Activated CD4-positive, alpha-beta T cell treated with anti-CD3 and anti-CD28 coated beads, Interleukin-2, amount 10 ng/mL, durations not matched to agents 7 days and 5 days (primary cell): ENCODE measurements at regions not wholly inside any gene's neighbourhood (a gene's known extent, or its start where the extent isn't known, plus 50 kb on each side); places are given as distances from the start of the nearest gene placed in this dataset.

Source experiments
- CTCF ChIA-PET: fragments of 350-600 bp; sonication (Branson Sonifier 250); formaldehyde crosslinking; loops from one replicate; lab custom pipeline; 2021; ENCODE audit warnings: antibody characterized with exemption; lab: Charles Lee
- POLR2A ChIA-PET: fragments of 350-600 bp; sonication (Branson Sonifier 250); formaldehyde crosslinking; loops from one replicate; lab custom pipeline; 2021; ENCODE audit warnings: antibody characterized with exemption; lab: Charles Lee
- DNase-seq: peaks from one replicate; pipeline ENCODE4 v3.0.0-alpha.2; 2020
- H3K27ac Mint-ChIP-seq: one replicate; pipeline ENCODE4 v1.8.0; 2021; ENCODE audit warnings: mild to moderate bottlenecking, moderate library complexity, mixed read lengths
- H3K27me3 Mint-ChIP-seq: one replicate; pipeline ENCODE4 v1.8.0; 2021; ENCODE audit warnings: mixed read lengths
- H3K36me3 Mint-ChIP-seq: one replicate; pipeline ENCODE4 v1.8.0; 2021; ENCODE audit warnings: low read depth, mixed read lengths
- H3K4me1 Mint-ChIP-seq: one replicate; pipeline ENCODE4 v1.8.0; 2021; ENCODE audit warnings: mixed read lengths
- H3K4me3 Mint-ChIP-seq: one replicate; pipeline ENCODE4 v1.8.0; 2021; ENCODE audit warnings: mild to moderate bottlenecking, moderate library complexity, mixed read lengths
- H3K9me3 Mint-ChIP-seq: one replicate; pipeline ENCODE4 v1.8.0; 2021; ENCODE audit warnings: mixed read lengths

DNA sequence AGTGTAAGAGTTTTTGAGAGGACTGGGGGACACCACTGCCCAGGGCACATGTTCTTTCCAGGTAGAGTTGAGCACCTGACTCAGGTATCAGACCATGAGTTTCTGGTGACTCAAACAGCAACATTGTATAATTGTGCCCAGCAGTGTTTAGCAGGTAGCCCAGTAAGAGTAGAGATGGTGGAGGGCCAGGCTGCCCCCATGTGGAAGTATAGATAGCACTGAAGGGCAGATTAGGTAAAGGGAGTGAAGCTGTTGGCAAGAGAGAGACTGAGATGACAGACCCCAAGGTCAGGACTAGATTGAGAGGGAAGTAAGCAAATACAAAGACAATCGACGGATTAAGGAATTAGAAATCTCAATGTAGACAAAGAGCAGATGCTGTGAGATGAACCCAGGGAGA, 74.6 kb downstream of the TRIM42 start:
- DNase-seq: no peak
- ChIA-PET POLR2A (no interaction called here), CTCF (no interaction called here)
- Mint-ChIP-seq H3K27ac (no peak overlapping the region), H3K36me3 (no peaks in the 10 kb centered on the region), H3K4me1 (peaks cover 38% of the 10 kb centered on the region), H3K27me3 (peaks cover 5% of the 10 kb centered on the region), H3K9me3 (no peaks in the 10 kb centered on the region), H3K4me3 (no peak overlapping the region)

DNA sequence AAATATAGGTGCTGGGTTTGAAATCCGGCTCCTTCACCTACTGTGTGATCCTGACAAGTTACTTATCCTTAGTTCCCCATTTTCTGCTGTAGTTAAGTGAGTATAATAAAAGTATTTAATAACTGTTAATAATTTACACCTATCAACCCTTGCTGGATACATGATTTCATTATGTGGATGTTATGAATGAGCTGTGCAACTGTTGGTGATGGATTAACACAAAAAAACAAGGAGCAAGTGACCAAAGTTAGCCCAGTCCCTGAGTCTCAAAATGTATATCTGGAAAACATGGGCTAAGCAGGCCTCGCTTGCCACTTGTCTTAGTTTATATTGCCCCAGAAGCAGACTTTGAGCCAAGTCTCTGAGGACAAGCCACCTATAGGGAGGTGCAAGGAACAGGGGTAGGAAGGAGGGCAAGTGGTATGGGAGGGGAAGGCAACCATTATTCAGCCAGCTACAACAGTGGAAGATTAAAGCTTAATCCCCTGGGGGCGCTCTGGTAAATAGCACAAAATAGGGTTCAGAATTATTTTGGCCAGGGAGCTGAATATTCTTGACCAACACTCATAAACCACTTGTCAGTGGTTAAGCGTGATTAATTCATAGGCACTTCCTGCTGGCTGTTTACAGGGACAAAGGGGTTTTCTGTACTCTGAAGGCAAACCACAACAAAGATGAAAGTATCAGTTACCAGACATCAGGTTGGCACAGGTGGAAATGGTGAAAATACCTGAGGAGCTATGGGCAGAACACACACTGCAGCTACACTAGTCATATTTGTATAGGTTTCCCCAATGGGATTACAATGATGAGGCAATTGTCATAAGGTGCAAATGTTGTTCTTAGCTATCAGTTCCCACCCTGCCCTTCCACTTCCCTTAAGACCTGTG, 76.2 kb downstream of the TRIM42 start:
- CTCF ChIA-PET: no interaction called here
- H3K4me3 Mint-ChIP-seq: no peak overlapping the region

DNA sequence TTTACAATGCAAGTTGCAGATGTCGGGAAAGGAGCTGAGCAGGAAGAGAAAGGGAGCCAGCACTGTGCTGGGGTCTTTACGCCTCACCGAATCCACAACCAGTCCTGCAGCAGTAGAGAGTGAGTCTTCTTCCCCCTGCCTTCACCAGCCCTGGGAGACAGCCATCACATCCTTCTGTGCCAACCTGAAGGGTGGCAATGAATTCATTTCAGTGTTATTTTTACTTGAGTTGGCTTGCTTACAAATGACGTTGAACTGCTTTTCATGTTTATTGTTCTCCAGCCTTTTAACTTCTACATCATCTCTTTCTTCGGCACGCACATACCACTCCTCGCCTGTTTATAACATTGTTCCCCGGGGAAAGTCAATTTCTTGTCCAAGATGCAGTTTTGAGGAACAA, 77.1 kb downstream of the TRIM42 start:
- Mint-ChIP-seq H3K27ac (no peak overlapping the region), H3K36me3 (no peaks in the 10 kb centered on the region), H3K9me3 (no peaks in the 10 kb centered on the region), H3K4me1 (peaks cover 51% of the 10 kb centered on the region), H3K4me3 (no peak overlapping the region), H3K27me3 (peaks cover 7% of the 10 kb centered on the region)
- ChIA-PET POLR2A (no interaction called here), CTCF (no interaction called here)
- no peak for DNase-seq

More for the DNA sequence above, 76.2 kb downstream of the TRIM42 start:
- Mint-ChIP-seq H3K27me3 (peaks cover 7% of the 10 kb centered on the region), H3K9me3 (no peaks in the 10 kb centered on the region), H3K36me3 (no peaks in the 10 kb centered on the region), H3K4me1 (peaks cover 46% of the 10 kb centered on the region), H3K27ac (no peak overlapping the region)
- DNase-seq: no peak
- POLR2A ChIA-PET: no interaction called here

DNA sequence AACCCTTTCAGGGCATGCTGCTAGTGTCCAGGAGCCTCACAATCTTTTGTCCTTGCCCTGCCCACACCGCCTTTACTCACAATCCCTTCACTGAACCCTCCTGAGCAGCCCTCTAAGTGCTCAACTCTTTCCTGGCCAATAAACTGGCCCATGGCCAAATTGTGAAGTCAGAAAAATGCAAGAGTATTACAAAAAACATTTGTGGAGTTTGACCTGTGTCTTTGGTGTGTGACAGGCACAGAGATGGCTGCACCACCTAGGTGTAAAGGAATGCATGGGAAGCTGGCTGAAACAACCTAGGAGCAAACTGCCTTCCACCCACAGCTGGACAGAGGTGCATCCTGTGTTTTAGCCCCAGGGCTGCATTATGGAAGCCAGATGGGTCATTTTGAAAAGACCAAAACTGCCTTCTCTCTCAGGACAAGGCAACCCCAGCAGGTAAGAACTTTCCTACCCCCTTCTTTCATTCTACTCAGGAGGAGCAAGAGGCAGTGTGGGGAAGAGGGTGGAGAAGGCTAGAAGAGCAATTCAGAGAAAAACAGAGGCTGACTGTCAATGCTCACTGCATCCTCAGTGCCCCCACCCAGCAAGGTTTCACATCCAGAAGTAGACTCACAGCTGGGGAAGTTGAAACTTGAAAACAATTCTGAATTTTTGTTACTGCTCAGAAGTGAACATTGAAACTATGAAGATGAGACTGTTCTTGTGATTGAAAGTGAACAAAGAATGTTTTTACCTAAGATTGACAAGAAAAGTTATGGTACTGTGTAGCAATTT, 78.6 kb downstream of the TRIM42 start:
- H3K27ac Mint-ChIP-seq: peak overlapping the region; percentile 64
- no peaks in the 10 kb centered on the region for H3K9me3 Mint-ChIP-seq
- no peak overlapping the region for H3K4me3 Mint-ChIP-seq
- ChIA-PET CTCF (interaction anchor here (1.3 kb wide), 1 partner anchor 9 kb away, joined by 3 read pairs; no protein-coding TSS in a partner anchor), POLR2A (no interaction called here)
- peaks cover 51% of the 10 kb centered on the region for H3K4me1 Mint-ChIP-seq
- DNase-seq: peak; percentile 15
- H3K27me3 Mint-ChIP-seq: peaks cover 7% of the 10 kb centered on the region
- H3K36me3 Mint-ChIP-seq: no peaks in the 10 kb centered on the region

DNA sequence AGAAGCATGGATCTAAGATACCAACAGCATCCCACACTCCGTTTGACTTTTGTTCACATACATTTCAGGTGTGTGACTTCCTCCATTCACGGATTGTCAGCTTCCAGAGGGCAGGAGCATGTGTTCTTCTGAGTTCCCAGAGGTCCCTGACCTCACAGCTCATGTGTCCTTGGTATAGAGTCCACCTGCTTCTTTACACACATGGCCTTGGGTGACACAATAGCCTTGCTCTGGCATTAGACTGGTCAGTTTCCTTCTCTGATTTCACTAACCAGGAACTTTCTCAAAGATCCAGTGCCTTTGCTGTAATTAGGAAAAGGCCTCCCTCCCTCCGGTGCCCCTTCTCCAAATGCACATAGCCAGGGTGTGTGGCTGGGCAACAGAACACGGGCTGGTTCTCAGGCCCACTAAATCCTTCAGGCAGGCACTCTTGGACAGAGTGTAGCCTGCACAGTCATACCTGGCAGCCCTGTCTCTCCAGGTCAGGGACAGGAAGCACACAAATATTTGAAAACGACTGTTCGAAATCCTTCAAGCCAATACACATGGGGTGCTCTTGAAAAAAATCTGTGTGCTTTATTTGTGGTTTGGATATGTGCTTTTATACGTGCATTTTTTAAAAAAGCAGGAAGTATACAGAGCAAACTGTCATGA, 81.1 kb downstream of the TRIM42 start:
- no peaks in the 10 kb centered on the region for H3K9me3 Mint-ChIP-seq
- no peaks in the 10 kb centered on the region for H3K36me3 Mint-ChIP-seq
- POLR2A ChIA-PET: no interaction called here
- H3K27ac Mint-ChIP-seq: peak overlapping the region; percentile 67
- peaks cover 8% of the 10 kb centered on the region for H3K27me3 Mint-ChIP-seq
- no peak for DNase-seq
- H3K4me3 Mint-ChIP-seq: no peak overlapping the region
- H3K4me1 Mint-ChIP-seq: peaks cover 48% of the 10 kb centered on the region
- CTCF ChIA-PET: interaction anchor here (0.5 kb wide), 1 partner anchor 8 kb away, joined by 3 read pairs; no protein-coding TSS in a partner anchor

DNA sequence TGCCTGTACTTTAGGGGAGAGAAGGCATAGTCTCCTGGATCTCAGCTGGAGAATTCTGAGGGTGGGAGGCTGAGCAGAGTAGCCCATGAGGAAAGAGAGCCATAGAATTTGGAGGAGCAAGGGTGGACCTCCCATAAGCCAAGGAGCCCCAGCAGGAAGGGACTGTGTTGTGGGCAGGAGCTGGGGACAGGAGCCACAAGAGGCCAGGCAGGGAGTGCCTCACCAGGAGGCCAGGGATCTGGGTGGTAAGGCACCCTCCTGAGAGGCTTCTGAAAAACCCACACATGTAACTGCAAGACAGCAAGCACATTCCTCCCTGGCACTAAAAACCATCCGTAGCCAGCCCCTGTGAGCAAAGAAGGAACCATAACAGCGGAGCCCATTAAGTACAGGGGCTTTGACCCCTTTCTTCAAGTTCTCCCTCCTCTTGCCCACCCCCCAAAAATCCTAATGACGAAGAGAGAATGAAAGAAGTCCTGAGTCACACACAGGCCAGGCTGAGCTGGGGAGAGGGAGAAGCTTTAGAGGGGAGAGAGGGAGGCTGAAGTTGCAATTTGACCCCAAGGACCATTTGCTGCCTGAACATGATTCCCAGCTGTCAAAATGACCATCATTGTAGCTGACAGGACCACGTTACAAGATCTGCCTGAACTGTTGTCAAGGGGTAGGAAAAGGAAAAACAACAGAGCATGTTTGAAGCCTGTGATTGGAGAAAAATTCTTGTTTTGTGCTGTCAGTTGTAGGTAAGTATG, 82.6 kb downstream of the TRIM42 start:
- H3K27me3 Mint-ChIP-seq: peaks cover 13% of the 10 kb centered on the region
- H3K27ac Mint-ChIP-seq: no peak overlapping the region
- H3K4me1 Mint-ChIP-seq: peaks cover 42% of the 10 kb centered on the region
- no peaks in the 10 kb centered on the region for H3K9me3 Mint-ChIP-seq
- DNase-seq: no peak
- no peak overlapping the region for H3K4me3 Mint-ChIP-seq
- CTCF ChIA-PET: no interaction called here
- H3K36me3 Mint-ChIP-seq: no peaks in the 10 kb centered on the region
- POLR2A ChIA-PET: no interaction called here

DNA sequence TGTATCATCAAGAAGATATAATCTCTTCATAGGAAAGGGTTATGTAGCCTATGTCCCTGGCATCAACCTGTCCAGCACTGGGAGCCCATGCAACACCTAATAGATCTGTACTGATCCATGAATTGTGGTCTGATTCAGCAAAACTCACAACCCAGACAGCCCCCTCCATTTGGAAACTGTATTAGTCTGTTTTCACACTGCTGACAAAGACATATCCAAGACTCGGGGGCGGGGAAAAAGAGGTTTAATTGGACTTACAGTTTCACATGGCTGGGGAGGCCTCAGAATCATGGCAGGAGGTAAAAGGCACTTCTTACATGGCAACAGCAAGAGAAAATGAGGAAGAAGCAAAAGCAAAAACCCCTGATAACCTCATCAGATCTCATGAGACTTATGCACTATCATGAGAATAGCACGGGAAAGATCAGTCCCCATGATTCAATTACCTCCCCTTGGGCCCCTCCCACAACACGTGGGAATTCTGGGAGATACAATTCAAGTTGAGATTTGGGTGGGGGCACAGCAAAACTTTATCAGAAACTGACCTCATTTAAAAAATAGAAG, 83.3 kb downstream of the TRIM42 start:
- POLR2A ChIA-PET: no interaction called here
- no peak overlapping the region for H3K27ac Mint-ChIP-seq
- no peaks in the 10 kb centered on the region for H3K9me3 Mint-ChIP-seq
- peaks cover 13% of the 10 kb centered on the region for H3K27me3 Mint-ChIP-seq
- H3K36me3 Mint-ChIP-seq: no peaks in the 10 kb centered on the region
- no peak for DNase-seq
- peaks cover 41% of the 10 kb centered on the region for H3K4me1 Mint-ChIP-seq
- H3K4me3 Mint-ChIP-seq: no peak overlapping the region
- CTCF ChIA-PET: no interaction called here

DNA sequence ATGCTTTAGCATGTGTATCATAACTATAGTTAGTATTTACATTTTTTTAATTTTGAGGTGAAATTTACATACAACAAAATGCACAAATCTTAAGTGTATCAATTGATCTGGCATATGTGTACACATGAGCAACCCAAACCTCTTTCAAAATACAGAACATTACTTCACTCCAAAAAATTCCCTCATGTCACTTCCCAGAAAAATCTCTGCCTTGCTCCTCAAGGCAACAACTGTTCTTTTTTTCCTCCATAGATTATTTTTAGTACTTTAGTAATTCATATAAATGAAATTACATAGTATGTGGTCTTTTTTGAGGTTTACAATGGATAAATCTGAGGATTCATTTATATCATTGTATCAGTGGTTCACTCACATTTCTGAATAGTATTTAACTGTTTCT, 84.9 kb downstream of the TRIM42 start:
- H3K9me3 Mint-ChIP-seq: no peaks in the 10 kb centered on the region
- H3K27me3 Mint-ChIP-seq: peaks cover 13% of the 10 kb centered on the region
- no peak overlapping the region for H3K4me3 Mint-ChIP-seq
- ChIA-PET POLR2A (no interaction called here), CTCF (no interaction called here)
- no peak overlapping the region for H3K27ac Mint-ChIP-seq
- DNase-seq: no peak
- no peaks in the 10 kb centered on the region for H3K36me3 Mint-ChIP-seq
- peaks cover 28% of the 10 kb centered on the region for H3K4me1 Mint-ChIP-seq

DNA sequence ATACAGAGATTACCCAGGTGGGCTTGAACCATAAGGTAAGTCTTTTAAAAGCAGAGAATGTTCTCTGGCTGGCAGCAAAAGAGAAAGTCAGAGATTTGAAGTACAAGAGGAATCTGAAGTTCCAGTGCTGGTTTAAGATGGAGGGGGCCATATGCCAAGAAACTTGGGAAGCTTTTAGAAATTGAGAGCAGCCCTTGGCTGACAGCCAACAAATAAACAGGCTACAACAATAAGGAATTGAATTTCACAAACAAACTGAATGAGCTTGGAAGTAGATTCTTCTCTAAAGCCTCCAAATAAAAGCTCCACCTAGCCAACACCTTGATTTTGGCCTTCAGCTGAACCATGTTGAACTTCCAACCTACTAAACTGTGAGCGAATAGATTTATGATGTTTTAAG, 85.7 kb downstream of the TRIM42 start:
- H3K36me3 Mint-ChIP-seq: no peaks in the 10 kb centered on the region
- ChIA-PET POLR2A (no interaction called here), CTCF (interaction anchor here (0.5 to 0.6 kb wide), 2 partner anchors 26 to 75 kb away, joined by 3 read pairs; no protein-coding TSS in a partner anchor)
- no peak overlapping the region for H3K27ac Mint-ChIP-seq
- H3K27me3 Mint-ChIP-seq: peaks cover 11% of the 10 kb centered on the region
- no peak for DNase-seq
- peaks cover 23% of the 10 kb centered on the region for H3K4me1 Mint-ChIP-seq
- no peak overlapping the region for H3K4me3 Mint-ChIP-seq
- H3K9me3 Mint-ChIP-seq: no peaks in the 10 kb centered on the region

DNA sequence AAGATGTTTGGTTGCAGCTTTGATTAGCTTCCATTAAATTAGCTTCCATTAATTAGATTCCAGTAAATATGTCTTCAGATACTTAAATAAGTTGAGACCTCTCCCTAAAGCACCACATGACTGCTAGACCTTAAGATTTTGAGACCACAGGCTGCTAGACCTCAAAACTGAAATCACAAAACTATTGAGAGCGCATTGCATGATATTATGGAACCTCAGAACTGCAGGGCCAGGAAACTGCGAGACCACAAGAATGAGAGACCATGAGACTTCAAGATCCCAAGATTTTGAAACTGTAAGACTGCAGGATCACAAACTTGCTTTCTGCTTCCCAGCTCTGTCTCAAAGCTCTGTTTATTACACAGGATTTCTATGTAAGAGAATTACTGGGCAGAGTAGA, 87.4 kb downstream of the TRIM42 start:
- Mint-ChIP-seq H3K27ac (no peak overlapping the region), H3K4me3 (no peak overlapping the region), H3K4me1 (peaks cover 15% of the 10 kb centered on the region), H3K9me3 (no peaks in the 10 kb centered on the region), H3K27me3 (peaks cover 11% of the 10 kb centered on the region), H3K36me3 (no peaks in the 10 kb centered on the region)
- no peak for DNase-seq
- POLR2A ChIA-PET: no interaction called here
- CTCF ChIA-PET: interaction anchor here (0.9 kb wide), 1 partner anchor 8 kb away, joined by 3 read pairs; no protein-coding TSS in a partner anchor

DNA sequence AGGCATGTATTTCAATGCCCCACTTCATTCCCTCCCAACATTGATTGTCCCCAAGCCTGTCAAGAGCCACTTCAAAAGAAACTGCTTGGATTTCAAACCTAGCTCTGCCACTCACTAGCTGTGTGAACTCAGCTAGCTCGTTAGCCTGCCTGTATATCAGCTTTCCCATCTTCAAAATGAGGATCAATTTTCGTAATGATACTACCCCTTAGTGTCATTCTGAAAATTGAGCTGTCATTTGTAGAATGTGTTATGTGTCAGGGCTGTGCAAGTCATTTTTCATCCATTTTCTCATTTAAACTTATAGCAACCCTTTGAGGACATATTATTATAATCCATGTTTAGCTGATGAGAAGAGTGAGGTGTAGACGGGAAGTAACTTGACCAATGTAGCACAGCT, 88.6 kb downstream of the TRIM42 start:
- no peak overlapping the region for H3K27ac Mint-ChIP-seq
- no peak overlapping the region for H3K4me3 Mint-ChIP-seq
- no peaks in the 10 kb centered on the region for H3K9me3 Mint-ChIP-seq
- CTCF ChIA-PET: interaction anchor here (0.7 kb wide), 1 partner anchor 8 kb away, joined by 3 read pairs; no protein-coding TSS in a partner anchor
- peaks cover 9% of the 10 kb centered on the region for H3K27me3 Mint-ChIP-seq
- no peaks in the 10 kb centered on the region for H3K36me3 Mint-ChIP-seq
- no peak for DNase-seq
- peaks cover 16% of the 10 kb centered on the region for H3K4me1 Mint-ChIP-seq
- POLR2A ChIA-PET: interaction anchor here (0.6 kb wide), 1 partner anchor 429 kb away, joined by 11 read pairs; no protein-coding TSS in a partner anchor

DNA sequence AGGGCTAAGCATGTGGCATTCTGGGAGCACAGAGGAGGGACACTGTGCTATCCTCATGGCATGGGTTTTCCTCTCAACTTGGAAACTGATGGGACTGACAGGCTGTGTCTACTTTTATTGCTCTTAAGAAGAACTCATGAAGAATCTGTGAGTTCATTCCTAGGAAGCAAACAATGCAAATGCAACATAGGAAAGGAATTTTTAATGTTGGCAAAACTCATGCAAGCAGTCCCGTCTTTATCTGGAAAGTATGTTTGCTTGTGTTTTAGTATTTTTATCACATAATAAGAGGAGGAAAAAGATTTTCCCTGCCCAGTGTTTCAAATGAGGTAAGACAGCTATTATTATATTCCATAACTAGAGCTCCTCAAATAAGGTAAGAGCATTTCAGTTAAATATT, 89.7 kb downstream of the TRIM42 start:
- Mint-ChIP-seq H3K9me3 (no peaks in the 10 kb centered on the region), H3K36me3 (no peaks in the 10 kb centered on the region), H3K27ac (no peak overlapping the region), H3K4me3 (no peak overlapping the region), H3K4me1 (peaks cover 21% of the 10 kb centered on the region), H3K27me3 (peaks cover 9% of the 10 kb centered on the region)
- ChIA-PET POLR2A (no interaction called here), CTCF (no interaction called here)
- no peak for DNase-seq
